HepG2 (cell line): ENCODE measurements at regions not wholly inside any gene's neighbourhood (a gene's known extent, or its start where the extent isn't known, plus 50 kb on each side); places are given as distances from the start of the nearest gene placed in this dataset.
A peak's percentile ranks its signal among the peaks of the same experiment; 100 is the strongest.

ENCODE experiments used
- FOXA1 ChIP-seq, 2 experiments: fragments of 450-650 bp in 1 of 2; sonication (generic) in 1 of 2; formaldehyde crosslinking in 1 of 2; IDR thresholded peaks; 2 replicates each; pipeline versions ENCODE4 v1.4.0 to v1.6.1; 2016 to 2020; ENCODE audit warnings: missing genetic modification reagents in 1 of 2
- GATA4 ChIP-seq: sonication (generic); IDR thresholded peaks from 2 replicates; pipeline ENCODE4 v1.6.1; 2016; ENCODE audit warnings: antibody characterized with exemption, low read depth, borderline replicate concordance
- TCF7 ChIP-seq: sonication (generic); IDR thresholded peaks from 2 replicates; pipeline ENCODE4 v1.6.1; 2016; ENCODE audit warnings: antibody characterized with exemption, low read depth
- ZNF142 ChIP-seq: sonication (generic); formaldehyde crosslinking; IDR thresholded peaks from 2 replicates; pipeline ENCODE4 v1.4.0; 2020; ENCODE audit warnings: missing genetic modification reagents
- ZSCAN30 ChIP-seq: sonication (generic); formaldehyde crosslinking; IDR thresholded peaks from 2 replicates; pipeline ENCODE4 v1.5.0; 2020; ENCODE audit warnings: mild to moderate bottlenecking, missing genetic modification reagents
- TF ChIP-seq, protein P1 (sequence below): sonication (generic); formaldehyde crosslinking; IDR thresholded peaks from 2 replicates; pipeline ENCODE4 v1.4.0; 2020; ENCODE audit warnings: missing genetic modification reagents, borderline replicate concordance

- TF ChIP-seq ZSCAN30 (CRISPR knock-in tag): no peak
- peak; percentile 71 for TF ChIP-seq GATA4
- no peak for TF ChIP-seq ZNF142 (CRISPR knock-in tag)
- TF ChIP-seq, protein P1, sequence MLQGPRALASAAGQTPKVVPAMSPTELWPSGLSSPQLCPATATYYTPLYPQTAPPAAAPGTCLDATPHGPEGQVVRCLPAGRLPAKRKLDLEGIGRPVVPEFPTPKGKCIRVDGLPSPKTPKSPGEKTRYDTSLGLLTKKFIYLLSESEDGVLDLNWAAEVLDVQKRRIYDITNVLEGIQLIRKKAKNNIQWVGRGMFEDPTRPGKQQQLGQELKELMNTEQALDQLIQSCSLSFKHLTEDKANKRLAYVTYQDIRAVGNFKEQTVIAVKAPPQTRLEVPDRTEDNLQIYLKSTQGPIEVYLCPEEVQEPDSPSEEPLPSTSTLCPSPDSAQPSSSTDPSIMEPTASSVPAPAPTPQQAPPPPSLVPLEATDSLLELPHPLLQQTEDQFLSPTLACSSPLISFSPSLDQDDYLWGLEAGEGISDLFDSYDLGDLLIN (CRISPR knock-in tag): no peak
- TF ChIP-seq FOXA1 (IDR thresholded peaks at IDR 0.05): no peak
- 0 out of 2 replicates have a peak, but pooled peaks have one; percentile 29 for TF ChIP-seq FOXA1 (CRISPR knock-in tag; IDR thresholded peaks at IDR 0.05)
- TF ChIP-seq TCF7: peak; percentile 71
Observed at GRCh38 chr4:133996431-133997121, 205.0 kb downstream of the PABPC4L start (continued).
